ENCODE measurements at regions not wholly inside any gene's neighbourhood (a gene's known extent, or its start where the extent isn't known, plus 50 kb on each side); places are given as distances from the start of the nearest gene placed in this dataset.

DNA sequence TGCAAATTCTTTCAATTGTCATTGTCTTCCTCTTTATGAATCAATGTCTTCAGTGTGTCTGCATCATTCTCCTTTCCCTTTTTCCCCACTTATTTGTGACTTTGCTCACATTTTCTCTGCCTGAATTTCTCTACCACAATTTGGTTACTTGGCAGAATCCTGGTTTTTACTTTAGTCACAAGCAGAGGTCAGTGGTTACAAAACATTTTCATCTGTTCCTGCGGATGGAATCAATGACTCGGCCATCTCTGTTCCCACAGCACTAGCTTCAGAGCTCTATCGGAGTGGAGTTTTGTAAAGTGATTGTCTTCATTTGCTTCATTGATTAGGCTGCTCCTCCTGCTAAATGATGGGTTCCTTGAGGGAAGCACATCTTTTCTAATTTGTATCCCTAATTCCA is 501.3 kb upstream of the AADAT start:
- H2AFZ ChIP-seq, result peak overlapping the region; percentile 57
- no peaks in the 10 kb centered on the region for H4K20me1 ChIP-seq (replicated peaks; ENCODE audit: insufficient read depth)
- peaks cover 2% of the 10 kb centered on the region for H3K27me3 Mint-ChIP-seq (ENCODE audit: insufficient read depth, low read depth, poor library complexity)
- no peak overlapping the region for H3K4me3 ChIP-seq
- no peak overlapping the region for H3K27ac ChIP-seq (ENCODE audit: low read depth)
- H3K27ac Mint-ChIP-seq, result peak overlapping the region; percentile 63
- ATAC-seq, result no peak
- H3K36me3 Mint-ChIP-seq (ENCODE audit: low read depth), result no peaks in the 10 kb centered on the region
- H3F3A ChIP-seq (replicated peaks; ENCODE audit: low read depth), result no peaks in the 10 kb centered on the region
- no peaks in the 10 kb centered on the region for H3K9me3 Mint-ChIP-seq
- no peaks in the 10 kb centered on the region for H3K79me2 ChIP-seq (replicated peaks; ENCODE audit: insufficient read depth)
- H3K4me2 ChIP-seq, result no peak overlapping the region
- TF ChIP-seq, protein P1, sequence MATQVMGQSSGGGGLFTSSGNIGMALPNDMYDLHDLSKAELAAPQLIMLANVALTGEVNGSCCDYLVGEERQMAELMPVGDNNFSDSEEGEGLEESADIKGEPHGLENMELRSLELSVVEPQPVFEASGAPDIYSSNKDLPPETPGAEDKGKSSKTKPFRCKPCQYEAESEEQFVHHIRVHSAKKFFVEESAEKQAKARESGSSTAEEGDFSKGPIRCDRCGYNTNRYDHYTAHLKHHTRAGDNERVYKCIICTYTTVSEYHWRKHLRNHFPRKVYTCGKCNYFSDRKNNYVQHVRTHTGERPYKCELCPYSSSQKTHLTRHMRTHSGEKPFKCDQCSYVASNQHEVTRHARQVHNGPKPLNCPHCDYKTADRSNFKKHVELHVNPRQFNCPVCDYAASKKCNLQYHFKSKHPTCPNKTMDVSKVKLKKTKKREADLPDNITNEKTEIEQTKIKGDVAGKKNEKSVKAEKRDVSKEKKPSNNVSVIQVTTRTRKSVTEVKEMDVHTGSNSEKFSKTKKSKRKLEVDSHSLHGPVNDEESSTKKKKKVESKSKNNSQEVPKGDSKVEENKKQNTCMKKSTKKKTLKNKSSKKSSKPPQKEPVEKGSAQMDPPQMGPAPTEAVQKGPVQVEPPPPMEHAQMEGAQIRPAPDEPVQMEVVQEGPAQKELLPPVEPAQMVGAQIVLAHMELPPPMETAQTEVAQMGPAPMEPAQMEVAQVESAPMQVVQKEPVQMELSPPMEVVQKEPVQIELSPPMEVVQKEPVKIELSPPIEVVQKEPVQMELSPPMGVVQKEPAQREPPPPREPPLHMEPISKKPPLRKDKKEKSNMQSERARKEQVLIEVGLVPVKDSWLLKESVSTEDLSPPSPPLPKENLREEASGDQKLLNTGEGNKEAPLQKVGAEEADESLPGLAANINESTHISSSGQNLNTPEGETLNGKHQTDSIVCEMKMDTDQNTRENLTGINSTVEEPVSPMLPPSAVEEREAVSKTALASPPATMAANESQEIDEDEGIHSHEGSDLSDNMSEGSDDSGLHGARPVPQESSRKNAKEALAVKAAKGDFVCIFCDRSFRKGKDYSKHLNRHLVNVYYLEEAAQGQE (IDR thresholded peaks at IDR 0.05; ENCODE audit: unreplicated experiment), result no peak
- TF ChIP-seq NANOG (IDR thresholded peaks at IDR 0.05; ENCODE audit: borderline replicate concordance) (no peak), POLR2AphosphoS5 (IDR thresholded peaks at IDR 0.05; ENCODE audit: low read depth) (no peak), ZNF331 (CRISPR knock-in tag; IDR thresholded peaks at IDR 0.05; ENCODE audit: low read depth) (no peak), JUNB (IDR thresholded peaks at IDR 0.05; ENCODE audit: unreplicated experiment) (no peak)
- H3K27me3 ChIP-seq (ENCODE audit: insufficient read depth), result no peaks in the 10 kb centered on the region
- peak; percentile 6 for DNase-seq (ENCODE audit: low spot score)
- peaks cover 4% of the 10 kb centered on the region for H3K4me1 Mint-ChIP-seq
- no peaks in the 10 kb centered on the region for H3K36me3 ChIP-seq (ENCODE audit: insufficient read depth)
- H3K4me1 ChIP-seq (ENCODE audit: insufficient read depth), result no peaks in the 10 kb centered on the region
- H3K4me3 Mint-ChIP-seq, result no peak overlapping the region
- peaks cover 3% of the 10 kb centered on the region; the same call in 1 of the 2 replicates for H3K9me2 ChIP-seq (ENCODE audit: insufficient read depth)

DNA sequence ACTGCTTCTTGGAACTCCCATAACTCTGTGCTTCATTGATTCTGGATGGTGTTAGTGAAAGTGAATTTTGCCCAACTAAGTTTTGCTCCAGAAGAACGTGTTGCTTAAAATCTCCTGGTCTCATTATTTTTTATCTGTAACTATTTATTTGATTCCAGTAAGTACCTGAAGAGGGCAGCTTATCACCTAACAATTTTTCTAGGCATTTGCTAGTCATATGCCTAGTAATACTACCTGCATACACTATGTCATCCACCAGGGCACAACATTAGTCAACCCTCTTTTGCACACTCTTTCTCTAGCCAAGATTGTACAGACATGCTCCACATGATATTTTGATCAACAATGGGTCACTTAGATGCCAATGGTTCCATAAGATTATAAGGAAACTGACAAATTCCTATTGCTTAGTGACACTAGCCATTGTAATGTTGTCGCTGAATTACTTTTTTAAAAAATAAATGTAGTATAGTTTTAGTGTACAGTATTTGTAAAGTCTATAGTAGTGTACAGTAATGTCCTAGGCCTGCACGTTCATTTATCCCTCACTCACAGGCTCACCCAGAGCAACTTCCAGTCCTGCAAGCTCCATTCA is 499.9 kb upstream of the AADAT start:
- H3K79me2 ChIP-seq (replicated peaks; ENCODE audit: insufficient read depth), result no peaks in the 10 kb centered on the region
- Mint-ChIP-seq H3K9me3 (no peaks in the 10 kb centered on the region), H3K4me1 (peaks cover 4% of the 10 kb centered on the region), H3K4me3 (no peak overlapping the region), H3K36me3 (ENCODE audit: low read depth) (no peaks in the 10 kb centered on the region), H3K27ac (no peak overlapping the region), H3K27me3 (ENCODE audit: insufficient read depth, low read depth, poor library complexity) (peaks cover 2% of the 10 kb centered on the region)
- H3K27ac ChIP-seq (ENCODE audit: low read depth), result no peak overlapping the region
- DNase-seq (ENCODE audit: low spot score), result peak; percentile 63
- no peak overlapping the region for H2AFZ ChIP-seq
- ATAC-seq, result peak; percentile 78
- H3F3A ChIP-seq (replicated peaks; ENCODE audit: low read depth), result no peaks in the 10 kb centered on the region
- no peak for TF ChIP-seq STAT1 (IDR thresholded peaks at IDR 0.05; ENCODE audit: unreplicated experiment)
- TF ChIP-seq, protein P2, sequence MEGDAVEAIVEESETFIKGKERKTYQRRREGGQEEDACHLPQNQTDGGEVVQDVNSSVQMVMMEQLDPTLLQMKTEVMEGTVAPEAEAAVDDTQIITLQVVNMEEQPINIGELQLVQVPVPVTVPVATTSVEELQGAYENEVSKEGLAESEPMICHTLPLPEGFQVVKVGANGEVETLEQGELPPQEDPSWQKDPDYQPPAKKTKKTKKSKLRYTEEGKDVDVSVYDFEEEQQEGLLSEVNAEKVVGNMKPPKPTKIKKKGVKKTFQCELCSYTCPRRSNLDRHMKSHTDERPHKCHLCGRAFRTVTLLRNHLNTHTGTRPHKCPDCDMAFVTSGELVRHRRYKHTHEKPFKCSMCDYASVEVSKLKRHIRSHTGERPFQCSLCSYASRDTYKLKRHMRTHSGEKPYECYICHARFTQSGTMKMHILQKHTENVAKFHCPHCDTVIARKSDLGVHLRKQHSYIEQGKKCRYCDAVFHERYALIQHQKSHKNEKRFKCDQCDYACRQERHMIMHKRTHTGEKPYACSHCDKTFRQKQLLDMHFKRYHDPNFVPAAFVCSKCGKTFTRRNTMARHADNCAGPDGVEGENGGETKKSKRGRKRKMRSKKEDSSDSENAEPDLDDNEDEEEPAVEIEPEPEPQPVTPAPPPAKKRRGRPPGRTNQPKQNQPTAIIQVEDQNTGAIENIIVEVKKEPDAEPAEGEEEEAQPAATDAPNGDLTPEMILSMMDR (conservative IDR thresholded peaks at IDR 0.05; ENCODE audit: low read depth in 2 of 2), result peak; percentile 58 to 60
- H3K27me3 ChIP-seq (ENCODE audit: insufficient read depth), result no peaks in the 10 kb centered on the region
- no peak overlapping the region for H3K4me3 ChIP-seq
- H3K4me2 ChIP-seq, result no peak overlapping the region
- no peaks in the 10 kb centered on the region for H3K36me3 ChIP-seq (ENCODE audit: insufficient read depth)
- H3K4me1 ChIP-seq (ENCODE audit: insufficient read depth), result no peaks in the 10 kb centered on the region
- peaks cover 3% of the 10 kb centered on the region; the same call in 1 of the 2 replicates for H3K9me2 ChIP-seq (ENCODE audit: insufficient read depth)
- no peaks in the 10 kb centered on the region for H4K20me1 ChIP-seq (replicated peaks; ENCODE audit: insufficient read depth)

All from GM23338 (cell line).